ENCODE measurements at regions not wholly inside any gene's neighbourhood (a gene's known extent, or its start where the extent isn't known, plus 50 kb on each side); places are given as distances from the start of the nearest gene placed in this dataset.

GRCh38 chr6:140176306-140176705 is 801.9 kb upstream of the CITED2 start:
- TF ChIP-seq POLR2A (IDR thresholded peaks at IDR 0.05) (no peak), CTCF (IDR thresholded peaks at IDR 0.05 in 4 of 5, conservative IDR thresholded peaks at IDR 0.05 in 1 of 5) (no peak)
